ENCODE measurements at regions not wholly inside any gene's neighbourhood (a gene's known extent, or its start where the extent isn't known, plus 50 kb on each side); places are given as distances from the start of the nearest gene placed in this dataset.
A peak's percentile ranks its signal among the peaks of the same experiment; 100 is the strongest.

DNA sequence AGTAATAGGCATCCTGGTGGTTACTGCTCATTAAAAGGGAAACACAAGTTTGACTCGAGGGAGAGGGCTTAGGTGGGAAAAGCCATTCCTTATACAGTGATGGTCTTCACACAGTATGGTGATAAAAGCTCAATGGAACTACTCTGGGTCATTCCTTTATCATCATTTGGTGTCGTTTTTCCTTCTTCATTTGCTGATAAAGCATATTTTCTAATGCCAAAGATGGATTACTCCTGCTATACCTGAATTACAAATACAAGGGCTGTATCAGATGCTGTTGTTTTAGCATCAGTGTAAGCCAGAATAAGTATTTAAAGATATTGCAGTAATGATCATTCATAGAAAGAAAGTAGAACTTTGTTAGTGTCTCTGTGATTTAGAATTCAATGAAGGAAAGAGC is 563.7 kb downstream of the PLCL1 start:
- H3K36me3 Mint-ChIP-seq (ENCODE audit: low read depth), result no peaks in the 10 kb centered on the region
- peaks cover 37% of the 10 kb centered on the region for H3K27me3 Mint-ChIP-seq
- peaks cover 12% of the 10 kb centered on the region for H3K4me1 Mint-ChIP-seq (ENCODE audit: low read depth)
- no peak overlapping the region for H3K27ac Mint-ChIP-seq
- no peak overlapping the region for H3K4me3 Mint-ChIP-seq
- H3K9me3 Mint-ChIP-seq, result no peaks in the 10 kb centered on the region

GRCh38 chr2:198362740-198363139 is 558.3 kb downstream of the PLCL1 start:
- Mint-ChIP-seq H3K36me3 (ENCODE audit: low read depth) (no peaks in the 10 kb centered on the region), H3K27ac (no peak overlapping the region), H3K9me3 (no peaks in the 10 kb centered on the region), H3K27me3 (peaks cover 44% of the 10 kb centered on the region), H3K4me1 (ENCODE audit: low read depth) (no peaks in the 10 kb centered on the region), H3K4me3 (no peak overlapping the region)

DNA sequence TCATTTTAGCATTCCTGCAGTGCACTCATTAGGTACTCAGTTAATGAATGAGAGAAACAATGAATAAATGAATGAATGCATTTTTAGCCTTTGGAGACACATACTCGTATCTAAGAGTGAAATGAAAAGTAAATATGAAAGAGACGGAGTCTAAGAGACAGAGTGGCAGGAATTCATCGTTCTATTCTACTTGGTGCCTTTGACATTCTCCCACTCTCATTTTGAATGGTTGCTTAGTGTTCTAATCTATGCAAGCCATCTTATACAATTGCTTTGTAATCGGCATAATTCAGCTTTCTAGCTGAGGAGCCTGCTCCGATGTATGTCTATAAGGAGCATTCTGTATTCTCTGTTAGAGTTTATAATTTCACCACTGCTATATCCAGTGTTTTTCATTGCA is 554.9 kb downstream of the PLCL1 start:
- H3K9me3 Mint-ChIP-seq, result no peaks in the 10 kb centered on the region
- no peak overlapping the region for H3K4me3 Mint-ChIP-seq
- peaks cover 36% of the 10 kb centered on the region for H3K27me3 Mint-ChIP-seq
- no peak overlapping the region for H3K27ac Mint-ChIP-seq
- H3K4me1 Mint-ChIP-seq (ENCODE audit: low read depth), result no peaks in the 10 kb centered on the region
- H3K36me3 Mint-ChIP-seq (ENCODE audit: low read depth), result no peaks in the 10 kb centered on the region

GRCh38 chr2:198356157-198356556 is 551.8 kb downstream of the PLCL1 start:
- Mint-ChIP-seq H3K27me3 (peaks cover 45% of the 10 kb centered on the region), H3K9me3 (no peaks in the 10 kb centered on the region), H3K27ac (no peak overlapping the region), H3K4me3 (no peak overlapping the region), H3K4me1 (ENCODE audit: low read depth) (no peaks in the 10 kb centered on the region), H3K36me3 (ENCODE audit: low read depth) (no peaks in the 10 kb centered on the region)

DNA sequence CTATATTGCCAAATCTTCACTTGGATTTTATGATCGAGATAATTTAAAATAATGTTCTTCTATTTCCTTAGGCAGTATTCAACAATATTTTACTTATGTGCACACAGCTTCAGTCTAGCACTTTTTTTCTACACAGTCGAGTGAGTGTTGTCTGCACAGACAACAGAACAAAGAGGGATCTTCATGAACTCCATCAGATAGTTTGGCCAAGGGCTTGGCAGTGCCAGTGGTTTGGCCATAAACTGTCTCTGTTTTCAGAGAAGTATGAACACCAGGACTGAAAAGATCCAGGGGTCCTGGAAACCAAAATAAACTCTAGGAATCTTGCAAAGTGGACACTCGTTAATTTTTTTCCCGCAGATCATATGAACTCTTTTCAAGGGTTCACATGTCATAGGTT is 547.3 kb downstream of the PLCL1 start:
- H3K9me3 Mint-ChIP-seq, result no peaks in the 10 kb centered on the region
- H3K27ac Mint-ChIP-seq, result no peak overlapping the region
- no peak overlapping the region for H3K4me3 Mint-ChIP-seq
- no peaks in the 10 kb centered on the region for H3K4me1 Mint-ChIP-seq (ENCODE audit: low read depth)
- no peaks in the 10 kb centered on the region for H3K36me3 Mint-ChIP-seq (ENCODE audit: low read depth)
- peaks cover 33% of the 10 kb centered on the region for H3K27me3 Mint-ChIP-seq

DNA sequence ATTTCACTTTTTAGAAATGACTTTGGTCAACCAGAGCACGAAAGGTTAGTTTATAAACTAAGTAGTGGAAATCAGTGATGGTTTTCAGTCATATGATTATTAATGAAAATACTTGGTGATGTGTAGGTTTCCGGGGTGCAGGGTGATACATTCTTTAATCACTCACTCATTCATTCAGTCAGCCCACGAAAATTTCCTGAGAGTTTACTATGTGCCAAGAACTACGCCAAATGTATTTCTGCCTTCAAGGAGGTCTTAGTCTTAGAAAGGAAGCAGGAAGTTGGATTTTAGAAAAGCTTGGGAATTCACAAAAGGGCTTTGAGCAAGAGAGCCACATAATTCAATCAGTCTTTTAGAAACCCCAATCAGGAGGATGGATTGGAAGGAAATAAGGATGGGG is 543.6 kb downstream of the PLCL1 start:
- Mint-ChIP-seq H3K27me3 (peaks cover 41% of the 10 kb centered on the region), H3K9me3 (no peaks in the 10 kb centered on the region), H3K4me3 (no peak overlapping the region), H3K27ac (no peak overlapping the region), H3K4me1 (ENCODE audit: low read depth) (no peaks in the 10 kb centered on the region), H3K36me3 (ENCODE audit: low read depth) (no peaks in the 10 kb centered on the region)

DNA sequence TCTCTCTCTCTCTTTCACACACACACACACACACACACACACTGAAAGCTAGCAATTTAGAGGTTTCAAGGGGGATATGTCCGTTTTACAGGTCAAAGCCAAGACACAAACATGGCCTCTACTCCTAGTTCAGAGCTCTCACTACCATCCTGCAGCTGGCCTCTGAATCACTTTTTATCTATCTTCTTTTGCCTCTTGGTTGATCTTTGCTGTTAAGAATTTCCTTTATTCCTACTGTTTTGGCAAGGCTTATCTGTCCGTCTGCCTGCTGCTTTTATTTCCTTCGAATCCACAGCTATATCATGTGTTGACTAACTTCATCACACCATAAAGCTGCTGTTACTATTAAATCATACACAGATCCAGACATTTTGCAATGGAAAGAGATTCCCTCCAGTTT is 543.0 kb downstream of the PLCL1 start:
- Mint-ChIP-seq H3K4me1 (ENCODE audit: low read depth) (no peaks in the 10 kb centered on the region), H3K36me3 (ENCODE audit: low read depth) (no peaks in the 10 kb centered on the region), H3K9me3 (no peaks in the 10 kb centered on the region), H3K27me3 (peaks cover 39% of the 10 kb centered on the region), H3K4me3 (no peak overlapping the region), H3K27ac (no peak overlapping the region)

DNA sequence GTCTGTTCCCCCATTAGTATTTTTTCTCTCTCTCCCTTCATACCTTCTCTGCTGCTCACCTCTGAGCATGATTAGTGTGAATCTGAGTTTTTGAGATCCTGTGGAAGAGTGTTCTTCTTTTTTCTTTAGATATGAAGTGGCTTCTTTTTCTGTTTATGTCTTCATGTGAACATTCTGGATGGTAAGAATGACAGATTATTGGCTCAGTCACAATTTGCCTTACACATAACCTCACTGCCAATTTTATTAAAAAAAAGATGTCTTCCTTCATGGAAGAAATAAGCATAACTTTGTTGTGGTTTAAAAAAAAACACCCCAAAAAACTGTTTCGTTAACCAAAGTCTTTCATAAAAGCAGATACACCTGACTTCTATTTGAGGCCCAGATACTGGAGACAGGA is 539.1 kb downstream of the PLCL1 start:
- H3K4me3 Mint-ChIP-seq, result no peak overlapping the region
- no peak overlapping the region for H3K27ac Mint-ChIP-seq
- no peaks in the 10 kb centered on the region for H3K9me3 Mint-ChIP-seq
- no peaks in the 10 kb centered on the region for H3K4me1 Mint-ChIP-seq (ENCODE audit: low read depth)
- H3K36me3 Mint-ChIP-seq (ENCODE audit: low read depth), result no peaks in the 10 kb centered on the region
- peaks cover 30% of the 10 kb centered on the region for H3K27me3 Mint-ChIP-seq

GRCh38 chr2:198340846-198341245 is 536.5 kb downstream of the PLCL1 start:
- H3K4me1 Mint-ChIP-seq (ENCODE audit: low read depth), result no peaks in the 10 kb centered on the region
- no peaks in the 10 kb centered on the region for H3K36me3 Mint-ChIP-seq (ENCODE audit: low read depth)
- peaks cover 31% of the 10 kb centered on the region for H3K27me3 Mint-ChIP-seq
- H3K9me3 Mint-ChIP-seq, result no peaks in the 10 kb centered on the region
- H3K4me3 Mint-ChIP-seq, result no peak overlapping the region
- no peak overlapping the region for H3K27ac Mint-ChIP-seq

DNA sequence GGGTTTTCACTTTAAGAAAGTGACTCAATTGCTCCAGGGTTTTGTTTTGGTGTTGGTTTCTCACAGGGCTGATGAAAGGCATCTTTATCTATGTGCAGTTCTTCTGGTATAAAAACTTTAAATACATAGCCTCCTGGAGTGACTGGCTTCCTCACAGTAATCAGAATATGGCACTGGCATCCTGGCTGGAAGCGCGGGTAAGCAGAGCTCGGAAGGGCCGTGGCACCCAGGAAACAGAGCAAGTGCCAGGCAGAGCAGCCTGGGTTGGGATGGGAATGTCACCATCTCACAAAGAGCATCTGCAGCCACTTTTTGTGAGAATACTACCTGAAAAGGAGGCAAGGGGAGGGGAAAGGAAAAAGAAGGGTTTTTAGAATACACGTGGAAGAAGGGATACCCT is 534.7 kb downstream of the PLCL1 start:
- H3K27ac Mint-ChIP-seq, result no peak overlapping the region
- peaks cover 33% of the 10 kb centered on the region for H3K27me3 Mint-ChIP-seq
- H3K4me3 Mint-ChIP-seq, result no peak overlapping the region
- no peaks in the 10 kb centered on the region for H3K4me1 Mint-ChIP-seq (ENCODE audit: low read depth)
- H3K36me3 Mint-ChIP-seq (ENCODE audit: low read depth), result no peaks in the 10 kb centered on the region
- H3K9me3 Mint-ChIP-seq, result no peaks in the 10 kb centered on the region

- Mint-ChIP-seq H3K27me3 (peaks cover 29% of the 10 kb centered on the region), H3K36me3 (ENCODE audit: low read depth) (no peaks in the 10 kb centered on the region), H3K27ac (no peak overlapping the region)
Observed at GRCh38 chr2:198337368-198337767, 533.0 kb downstream of the PLCL1 start.

DNA sequence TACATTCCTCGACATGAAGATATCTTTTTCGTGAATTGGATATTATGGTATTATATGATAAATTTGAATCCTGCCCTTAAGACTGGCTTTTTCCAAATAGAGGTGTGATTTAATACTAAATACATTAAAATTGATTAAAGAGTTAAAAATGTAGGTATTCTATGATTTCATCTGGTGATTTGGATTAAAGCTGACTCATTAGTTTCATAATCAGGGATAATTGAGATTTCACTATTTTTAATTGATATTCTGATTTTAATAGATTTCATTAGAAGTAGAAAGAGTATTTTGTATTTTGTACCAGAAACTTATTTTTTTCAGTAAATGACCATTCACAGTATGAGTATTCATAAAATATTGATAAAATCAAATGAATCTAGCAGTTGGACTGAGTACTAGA is 524.1 kb downstream of the PLCL1 start:
- Mint-ChIP-seq H3K27me3 (peaks cover 10% of the 10 kb centered on the region), H3K4me1 (ENCODE audit: low read depth) (peaks cover 27% of the 10 kb centered on the region), H3K4me3 (no peak overlapping the region), H3K36me3 (ENCODE audit: low read depth) (no peaks in the 10 kb centered on the region), H3K27ac (no peak overlapping the region), H3K9me3 (no peaks in the 10 kb centered on the region)

More at GRCh38 chr2:198337368-198337767, 533.0 kb downstream of the PLCL1 start:
- Mint-ChIP-seq H3K4me1 (ENCODE audit: low read depth) (no peaks in the 10 kb centered on the region), H3K4me3 (no peak overlapping the region), H3K9me3 (no peaks in the 10 kb centered on the region)

DNA sequence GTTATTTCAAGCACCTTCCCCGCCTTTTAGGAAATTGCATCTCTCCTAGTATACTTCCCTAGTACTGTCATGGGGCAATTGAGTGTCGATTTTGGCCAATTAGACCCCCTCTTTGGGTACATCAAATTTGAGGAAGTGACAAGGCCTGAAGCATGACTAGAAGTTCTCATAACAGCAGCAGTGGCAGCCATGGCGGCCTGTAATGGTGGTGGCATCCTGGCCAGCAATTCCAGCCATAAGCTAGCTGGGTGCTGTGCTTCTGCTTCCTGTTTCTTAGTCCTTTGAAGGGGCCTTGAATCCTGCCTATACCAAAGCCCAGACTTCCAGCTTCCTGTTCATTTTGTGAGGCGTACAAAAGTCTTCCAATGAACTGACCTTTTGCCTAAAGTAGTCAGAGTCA is 523.1 kb downstream of the PLCL1 start:
- no peaks in the 10 kb centered on the region for H3K9me3 Mint-ChIP-seq
- H3K27me3 Mint-ChIP-seq, result peaks cover 12% of the 10 kb centered on the region
- H3K4me3 Mint-ChIP-seq, result no peak overlapping the region
- no peaks in the 10 kb centered on the region for H3K36me3 Mint-ChIP-seq (ENCODE audit: low read depth)
- H3K4me1 Mint-ChIP-seq (ENCODE audit: low read depth), result peaks cover 27% of the 10 kb centered on the region
- H3K27ac Mint-ChIP-seq, result no peak overlapping the region

DNA sequence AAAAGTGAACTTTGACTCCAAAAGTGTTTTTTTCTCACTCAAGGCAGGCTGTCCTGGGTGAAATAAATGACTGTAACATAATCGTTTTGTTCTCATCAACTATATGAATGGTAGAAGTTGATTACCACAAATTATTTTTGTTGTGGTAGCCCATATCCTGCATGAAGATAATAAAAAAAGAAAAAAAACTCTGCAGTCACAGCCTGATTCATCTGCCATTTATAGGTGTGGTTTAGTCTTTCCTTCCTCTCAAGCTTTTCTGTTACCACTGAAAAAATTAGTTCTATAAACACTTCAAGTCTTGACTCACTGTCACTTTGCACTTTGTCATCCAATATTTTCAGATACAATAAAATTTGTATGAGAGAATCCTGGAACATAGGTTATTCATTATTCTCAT is 522.0 kb downstream of the PLCL1 start:
- no peaks in the 10 kb centered on the region for H3K9me3 Mint-ChIP-seq
- peak overlapping the region; percentile 34 for H3K4me3 Mint-ChIP-seq
- peak overlapping the region; percentile 67 for H3K27ac Mint-ChIP-seq
- H3K27me3 Mint-ChIP-seq, result peaks cover 23% of the 10 kb centered on the region
- no peaks in the 10 kb centered on the region for H3K36me3 Mint-ChIP-seq (ENCODE audit: low read depth)
- peaks cover 27% of the 10 kb centered on the region for H3K4me1 Mint-ChIP-seq (ENCODE audit: low read depth)

GRCh38 chr2:198325359-198325758 is 521.0 kb downstream of the PLCL1 start:
- Mint-ChIP-seq H3K9me3 (no peaks in the 10 kb centered on the region), H3K36me3 (ENCODE audit: low read depth) (no peaks in the 10 kb centered on the region), H3K27ac (no peak overlapping the region), H3K27me3 (peaks cover 33% of the 10 kb centered on the region), H3K4me1 (ENCODE audit: low read depth) (peaks cover 27% of the 10 kb centered on the region), H3K4me3 (no peak overlapping the region)

DNA sequence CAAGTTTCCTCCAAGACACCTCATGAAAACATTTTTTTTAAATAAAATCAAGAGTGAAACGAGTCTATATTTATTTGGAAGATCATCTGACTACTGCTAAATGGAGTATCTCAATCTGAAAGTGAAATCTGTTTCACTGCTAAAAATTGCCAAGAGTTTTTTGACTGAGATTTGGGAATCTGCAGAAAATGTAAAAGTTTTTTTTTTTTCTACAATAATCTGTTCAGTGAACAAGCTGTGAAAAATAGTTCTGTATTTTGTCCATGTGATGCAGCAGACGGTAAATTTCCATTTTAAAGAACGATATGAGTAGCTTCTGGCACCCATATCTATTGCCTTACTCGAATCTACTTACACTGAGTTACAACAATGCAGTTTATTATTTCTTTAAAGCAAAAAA is 519.7 kb downstream of the PLCL1 start:
- H3K27ac Mint-ChIP-seq, result no peak overlapping the region
- no peaks in the 10 kb centered on the region for H3K36me3 Mint-ChIP-seq (ENCODE audit: low read depth)
- H3K4me3 Mint-ChIP-seq, result no peak overlapping the region
- H3K27me3 Mint-ChIP-seq, result peaks cover 40% of the 10 kb centered on the region
- H3K9me3 Mint-ChIP-seq, result no peaks in the 10 kb centered on the region
- peaks cover 27% of the 10 kb centered on the region for H3K4me1 Mint-ChIP-seq (ENCODE audit: low read depth)

- no peaks in the 10 kb centered on the region for H3K9me3 Mint-ChIP-seq
Observed at GRCh38 chr2:198322275-198322674, 517.9 kb downstream of the PLCL1 start.

More at GRCh38 chr2:198322275-198322674, 517.9 kb downstream of the PLCL1 start:
- H3K4me1 Mint-ChIP-seq (ENCODE audit: low read depth), result peaks cover 21% of the 10 kb centered on the region
- no peak overlapping the region for H3K27ac Mint-ChIP-seq
- H3K36me3 Mint-ChIP-seq (ENCODE audit: low read depth), result no peaks in the 10 kb centered on the region
- H3K27me3 Mint-ChIP-seq, result peaks cover 47% of the 10 kb centered on the region
- no peak overlapping the region for H3K4me3 Mint-ChIP-seq
